IPS-NIHi11 (cell line): ENCODE measurements at regions not wholly inside any gene's neighbourhood (a gene's known extent, or its start where the extent isn't known, plus 50 kb on each side); places are given as distances from the start of the nearest gene placed in this dataset.

ENCODE experiments used
- DNase-seq: peaks from one replicate; pipeline ENCODE4 v3.0.0; 2012; ENCODE audit warnings: mixed read lengths, low spot score

- DNase-seq, result no peak
These were observed 426.8 kb downstream of the MAN2A1 start for GRCh38 chr5:110116539-110116938.

DNA sequence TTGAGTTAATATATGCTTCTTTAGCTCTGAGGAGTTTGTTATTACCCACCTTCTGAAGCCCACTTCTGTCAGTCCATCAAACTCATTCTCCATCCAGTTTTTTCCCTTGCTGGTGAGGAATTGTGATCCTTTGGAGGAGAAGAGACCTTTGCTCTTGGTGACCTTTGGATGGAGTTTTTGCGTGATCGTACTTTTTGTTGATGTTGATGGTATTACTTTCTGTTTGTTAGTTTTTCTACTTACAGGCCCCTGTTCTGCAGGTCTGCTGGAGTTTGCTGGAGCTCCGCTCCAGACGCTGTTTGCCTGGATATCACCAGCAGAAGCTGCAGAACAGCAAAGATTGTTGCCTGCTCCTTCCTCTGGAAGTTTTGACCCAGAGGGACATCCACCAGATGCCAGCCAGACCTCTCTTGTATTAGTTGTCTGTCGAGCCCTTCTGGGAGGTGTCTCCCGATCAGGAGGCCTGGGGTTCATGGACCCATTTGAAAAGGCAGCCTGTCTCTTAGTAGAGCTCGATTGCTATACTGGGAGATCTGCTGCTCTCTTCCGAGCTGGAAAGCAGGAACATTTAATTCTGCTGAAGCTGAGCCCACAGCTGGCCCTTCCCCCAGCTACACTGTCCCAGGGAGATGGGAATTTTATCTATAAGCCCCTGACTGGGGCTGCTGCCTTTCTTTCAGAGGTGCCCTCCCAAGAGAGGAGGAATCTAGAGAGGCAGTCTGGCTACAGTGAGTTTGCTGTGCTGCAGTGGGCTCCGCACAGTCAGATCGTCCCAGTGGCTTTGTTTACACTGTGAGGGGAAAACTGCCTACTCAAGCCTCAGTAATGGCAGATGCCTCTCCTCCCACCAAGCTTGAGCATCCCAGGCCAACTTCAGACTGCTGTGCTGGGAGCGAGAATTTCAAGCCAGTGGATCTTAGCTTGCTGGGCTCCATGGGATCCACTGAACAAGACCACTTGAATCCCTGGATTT is 445.5 kb downstream of the MAN2A1 start:
- DNase-seq, result no peak

- DNase-seq, result no peak
These were observed 460.5 kb downstream of the MAN2A1 start for GRCh38 chr5:110150199-110150598.

DNA sequence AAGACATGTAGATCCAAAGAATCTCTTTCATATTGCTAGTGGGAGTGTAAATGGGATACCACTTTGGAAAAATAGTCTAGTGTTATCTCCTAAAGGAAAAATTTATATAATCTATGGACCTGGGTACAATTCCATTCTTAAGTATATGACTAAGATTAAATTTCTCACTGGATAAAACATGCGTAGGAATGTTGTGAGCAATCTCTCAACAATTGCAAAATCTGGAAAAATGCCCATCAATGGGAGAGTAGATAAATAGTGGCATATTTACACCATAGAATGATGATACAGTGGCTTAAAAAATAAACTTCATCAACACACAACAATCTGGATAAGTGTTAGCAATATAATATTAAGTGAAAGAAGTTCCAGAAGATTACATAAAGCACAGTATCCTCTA is 469.5 kb downstream of the MAN2A1 start:
- no peak for DNase-seq

DNA sequence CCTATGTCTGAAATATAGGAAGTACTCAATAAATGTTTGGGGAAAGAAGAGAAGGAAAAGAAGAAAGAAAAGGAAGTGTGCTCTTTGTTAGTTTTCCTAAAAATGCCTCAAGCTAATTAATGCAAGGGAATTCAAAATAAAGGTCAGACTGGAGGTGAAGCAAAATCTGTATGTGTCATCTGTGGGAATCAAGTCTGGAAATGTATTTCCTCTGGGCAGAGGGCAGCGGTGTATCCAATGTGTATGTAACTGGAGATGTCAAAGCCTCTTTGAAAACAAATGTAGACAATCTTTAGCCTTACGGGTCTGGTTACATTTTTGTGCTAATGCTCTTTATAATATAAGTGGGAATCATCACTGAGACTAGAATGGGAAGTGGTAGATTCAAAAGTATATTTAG is 471.4 kb downstream of the MAN2A1 start:
- no peak for DNase-seq

DNA sequence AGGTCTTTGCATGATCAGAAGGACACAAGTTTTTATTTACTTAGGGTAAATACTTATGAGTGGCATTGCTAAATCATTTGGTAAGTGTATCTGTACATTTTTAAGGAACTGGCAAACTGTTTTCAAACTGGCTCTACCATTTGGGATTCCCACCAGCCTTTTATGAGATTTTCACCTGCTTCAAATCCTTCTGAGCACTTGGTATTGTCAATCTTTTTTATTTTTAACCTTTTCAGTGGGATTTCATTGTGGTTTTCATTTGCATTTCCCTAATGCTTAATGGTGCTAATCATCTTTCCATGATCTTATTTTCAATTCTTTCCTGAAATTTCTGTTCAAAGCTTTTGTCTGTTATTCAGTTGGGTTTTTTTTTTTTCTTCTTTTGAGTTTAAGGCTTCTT is 475.6 kb downstream of the MAN2A1 start:
- DNase-seq, result no peak

- DNase-seq, result no peak
These were observed 477.7 kb downstream of the MAN2A1 start for GRCh38 chr5:110167384-110167783.

GRCh38 chr5:110169461-110169860 is 479.7 kb downstream of the MAN2A1 start:
- no peak for DNase-seq

DNA sequence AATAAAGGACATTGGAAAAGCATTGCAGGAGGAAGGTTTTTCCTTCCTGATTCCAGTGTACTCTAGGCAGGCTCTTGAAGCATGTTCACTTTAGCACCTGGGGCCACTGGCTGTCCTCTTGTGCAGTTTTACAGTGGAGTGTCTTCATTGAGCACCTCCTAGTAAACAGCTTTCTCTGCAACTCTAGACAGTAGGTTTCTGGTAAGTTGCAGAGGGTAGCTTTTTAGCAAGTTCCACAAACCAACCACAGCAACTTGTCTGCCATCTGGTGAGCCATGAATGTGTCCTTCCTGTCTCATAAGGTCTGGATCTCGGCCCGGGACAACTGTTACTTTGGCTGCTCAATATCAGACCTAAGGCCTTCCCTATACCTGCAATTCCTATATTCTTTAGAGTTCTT is 488.0 kb downstream of the MAN2A1 start:
- DNase-seq, result no peak

DNA sequence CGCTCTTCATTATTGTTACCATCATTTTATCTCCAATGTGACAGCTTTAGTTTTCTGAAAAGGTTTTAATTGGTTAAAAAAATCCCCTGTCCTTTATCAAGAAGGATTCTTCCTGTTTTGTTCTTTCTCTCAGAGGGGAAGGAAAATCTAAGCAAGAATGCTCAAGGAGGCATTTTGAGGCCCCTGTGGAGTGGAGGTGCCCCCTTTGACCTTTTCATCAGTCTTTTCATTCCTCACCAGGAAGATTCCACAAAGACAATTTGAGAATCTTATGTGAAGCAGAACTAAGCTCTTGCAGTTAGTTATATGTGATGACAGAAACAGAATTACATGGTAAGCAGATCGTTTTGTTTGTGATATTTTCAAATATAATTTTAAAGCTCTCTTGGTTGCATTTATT is 489.6 kb downstream of the MAN2A1 start:
- peak; percentile 23 for DNase-seq

- no peak for DNase-seq
These were observed 504.5 kb downstream of the MAN2A1 start for GRCh38 chr5:110194191-110194590.

- no peak for DNase-seq
These were observed 505.6 kb downstream of the MAN2A1 start for GRCh38 chr5:110195288-110195687.

DNA sequence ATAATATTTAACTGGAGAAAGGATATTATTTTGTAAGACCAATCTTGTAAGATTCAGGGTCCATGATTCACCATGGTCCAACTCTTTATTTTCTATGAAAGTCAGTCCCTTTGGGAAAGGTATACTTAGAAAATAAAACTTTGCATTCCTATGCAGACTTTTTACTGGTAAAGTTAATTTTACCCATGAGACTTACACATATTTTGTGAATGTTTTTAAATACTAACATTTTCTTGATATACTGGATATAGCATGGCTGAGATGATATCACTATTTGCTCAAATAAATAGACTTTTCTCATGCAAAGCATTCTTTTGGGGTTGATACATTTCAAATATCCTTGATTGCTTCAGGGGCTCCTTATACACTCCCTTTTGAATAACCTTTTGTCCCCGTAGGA is 512.1 kb downstream of the MAN2A1 start:
- no peak for DNase-seq

- DNase-seq, result no peak
These were observed 513.9 kb downstream of the MAN2A1 start for GRCh38 chr5:110203661-110204060.

GRCh38 chr5:110209401-110209800 is 517.1 kb downstream of the TMEM232 start:
- no peak for DNase-seq

- no peak for DNase-seq
These were observed 507.5 kb downstream of the TMEM232 start for GRCh38 chr5:110218981-110219380.

DNA sequence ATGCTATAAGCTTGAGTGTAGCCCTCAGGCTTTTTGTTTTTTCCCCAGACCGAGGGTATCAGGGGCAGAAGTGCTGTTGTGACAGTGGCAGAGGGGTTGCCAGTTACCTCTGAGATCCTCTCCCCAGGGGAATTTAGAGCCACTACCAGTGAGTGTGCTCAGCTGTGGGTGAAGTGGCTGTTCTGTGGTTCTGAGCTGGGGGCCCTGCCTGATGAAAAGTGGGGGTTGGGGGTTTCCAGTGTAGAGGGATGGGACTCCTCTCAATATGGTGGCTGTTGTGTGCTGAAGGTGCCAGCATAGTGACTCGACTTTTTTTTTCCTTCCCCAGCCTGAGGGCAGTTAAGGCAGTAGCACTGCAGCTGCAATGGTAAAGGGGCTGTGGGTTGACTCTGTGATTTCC is 506.7 kb downstream of the TMEM232 start:
- no peak for DNase-seq

DNA sequence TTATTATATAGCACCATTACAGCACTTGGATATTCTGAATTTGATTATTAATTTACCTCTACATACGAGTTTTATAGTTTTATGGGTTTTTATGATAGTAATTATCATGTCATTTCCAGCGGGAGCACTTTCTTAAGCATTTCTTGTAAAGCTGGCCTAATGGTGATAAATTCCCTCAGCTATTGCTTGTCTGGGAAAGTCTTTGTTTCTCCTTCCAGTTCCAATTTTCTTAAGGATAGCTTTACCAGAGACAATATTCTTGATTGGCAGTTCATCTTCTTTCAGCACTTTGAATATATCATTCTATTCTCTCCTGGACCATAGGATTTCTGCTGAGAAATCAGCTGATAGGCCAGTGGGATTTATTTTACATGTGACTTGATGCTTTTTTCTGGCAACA is 505.4 kb downstream of the TMEM232 start:
- no peak for DNase-seq

DNA sequence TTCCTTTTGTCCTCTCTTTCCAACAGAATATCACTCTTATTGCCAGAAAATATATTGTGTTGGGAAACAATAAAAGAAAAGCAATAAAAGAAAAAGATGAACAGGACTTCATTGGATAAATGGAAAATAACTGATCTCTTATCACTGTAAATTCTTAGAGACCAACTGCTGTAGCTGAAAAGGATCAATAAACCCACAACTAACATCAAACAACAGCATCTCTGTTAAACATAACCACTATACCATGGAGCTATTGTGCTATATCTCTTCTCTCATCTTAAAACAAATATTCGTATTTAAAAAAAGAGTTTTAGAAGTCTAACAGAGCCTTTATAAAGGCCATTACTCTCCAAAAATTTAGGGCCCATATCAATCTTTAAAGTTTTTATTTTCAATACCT is 502.4 kb downstream of the TMEM232 start:
- no peak for DNase-seq

DNA sequence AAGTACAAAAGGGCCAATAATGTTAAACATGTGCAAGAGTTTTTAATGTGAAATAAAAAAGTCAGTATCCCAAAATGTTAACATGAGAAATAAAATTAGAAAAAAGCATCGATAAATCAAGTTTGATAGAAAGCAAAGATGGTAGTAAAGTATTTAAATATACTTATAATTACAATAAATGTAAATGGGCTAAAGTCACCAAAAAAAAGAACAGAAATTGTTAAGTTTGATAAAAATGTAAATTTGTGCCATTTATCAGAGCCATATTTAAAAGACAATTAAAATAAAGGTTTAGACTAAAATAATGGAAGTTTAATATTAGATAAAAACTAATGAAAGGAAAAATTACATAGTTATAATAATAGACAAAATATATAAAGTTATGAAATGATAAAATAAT is 500.5 kb downstream of the TMEM232 start:
- no peak for DNase-seq

DNA sequence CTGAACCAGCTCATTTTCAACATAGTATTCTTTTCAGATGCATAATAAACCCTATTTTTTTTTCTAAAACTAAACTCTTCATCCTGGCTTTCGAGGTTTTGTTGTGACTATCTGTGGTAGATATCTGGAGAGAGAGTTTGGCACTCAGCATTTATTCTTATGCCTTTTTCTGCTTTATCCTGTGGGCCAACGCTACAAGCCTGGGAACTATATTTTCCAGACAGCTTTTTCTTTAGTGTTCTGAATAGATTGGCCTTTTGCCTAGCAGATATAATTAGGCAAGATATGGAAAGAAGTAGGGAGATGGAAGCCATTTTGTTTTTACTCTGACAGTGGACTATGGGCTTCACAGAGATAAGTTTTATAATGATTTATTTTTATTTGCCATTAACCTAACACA is 486.7 kb downstream of the TMEM232 start:
- DNase-seq, result no peak

GRCh38 chr5:110242950-110243349 is 483.5 kb downstream of the TMEM232 start:
- DNase-seq, result no peak

DNA sequence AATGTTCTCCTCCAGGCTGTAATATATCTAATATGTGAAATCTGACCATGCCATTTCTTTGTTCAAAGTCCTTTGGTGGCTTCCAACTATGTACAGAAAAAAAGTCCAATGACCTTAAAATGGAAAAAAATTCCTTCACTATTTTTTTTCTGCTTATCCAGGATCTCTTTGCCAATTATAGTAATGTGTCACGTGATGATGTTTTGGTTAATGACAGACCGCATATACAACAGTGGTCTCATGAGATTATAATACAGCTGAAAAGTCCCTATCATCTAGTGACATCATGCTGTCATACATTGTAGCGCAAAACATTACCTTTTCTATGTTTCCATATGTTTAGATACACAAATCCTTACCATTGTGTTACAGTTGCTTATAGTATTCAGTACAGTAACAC is 477.6 kb downstream of the TMEM232 start:
- no peak for DNase-seq

- DNase-seq, result no peak
These were observed 476.1 kb downstream of the TMEM232 start for GRCh38 chr5:110250355-110250754.
